NCI-H82 (cell line): ENCODE measurements at regions not wholly inside any gene's neighbourhood (a gene's known extent, or its start where the extent isn't known, plus 50 kb on each side); places are given as distances from the start of the nearest gene placed in this dataset.

Source experiments
- DNase-seq: peaks from one replicate; lab custom pipeline; 2025; lab: John Stamatoyannopoulos, UW

DNA sequence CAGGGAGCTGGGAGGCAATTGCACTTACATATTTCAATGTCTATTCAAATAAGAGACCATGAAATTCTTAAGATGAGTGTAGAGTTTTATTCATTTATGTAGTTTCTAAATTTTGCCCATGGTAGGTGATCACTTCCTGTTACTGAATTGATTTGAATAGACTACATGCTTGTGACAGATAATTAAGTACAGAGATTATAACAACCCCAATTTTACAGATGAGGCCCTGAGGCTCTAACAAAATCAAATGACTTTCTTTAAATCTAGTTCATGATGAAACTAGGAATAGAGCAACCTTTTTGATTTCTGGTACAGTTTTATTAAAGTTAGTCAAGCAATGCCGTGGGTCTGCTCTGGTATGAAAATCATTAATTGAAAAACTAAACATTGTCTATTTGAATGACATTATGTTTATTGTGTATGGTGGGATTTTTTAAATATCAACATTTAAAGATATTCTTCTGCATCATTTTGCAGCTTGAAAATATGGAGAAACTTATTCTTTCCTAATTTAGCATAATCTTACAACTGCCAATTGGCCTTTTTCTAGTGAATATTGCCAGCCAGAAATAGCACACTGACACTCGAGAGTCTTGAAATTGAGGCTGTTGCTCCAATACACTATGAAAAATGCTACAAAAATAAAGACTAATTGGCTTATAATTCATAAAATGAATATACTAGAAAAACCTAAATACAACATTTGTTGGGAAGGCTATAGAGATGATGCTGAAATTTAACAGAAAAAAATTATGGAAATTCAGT lies 308.9 kb downstream of the SLC6A15 start:
- no peak for DNase-seq

- DNase-seq = no peak
Measured at GRCh38 chr12:84601483-84601882, 311.1 kb downstream of the SLC6A15 start.

GRCh38 chr12:84599539-84599938 lies 313.1 kb downstream of the SLC6A15 start:
- no peak for DNase-seq

DNA sequence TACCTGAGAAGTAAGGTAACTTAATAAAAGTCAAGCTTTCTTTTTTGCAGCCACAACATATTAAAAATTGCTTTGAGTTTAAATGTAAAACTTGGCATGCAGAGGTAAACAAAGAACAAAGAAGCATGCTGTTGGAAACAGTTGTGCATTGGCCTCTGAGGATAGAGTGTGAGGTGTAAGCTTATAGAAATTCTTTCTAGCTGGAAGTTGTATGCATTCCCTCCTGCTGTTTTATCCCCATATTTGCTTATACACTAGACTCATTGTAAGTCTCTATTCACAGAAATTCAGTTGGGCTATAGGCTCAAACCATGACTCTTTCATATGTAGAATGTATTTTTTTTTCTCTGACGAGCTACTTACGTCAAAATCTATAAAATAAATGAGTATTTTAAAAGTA lies 316.3 kb downstream of the SLC6A15 start:
- DNase-seq = no peak

DNA sequence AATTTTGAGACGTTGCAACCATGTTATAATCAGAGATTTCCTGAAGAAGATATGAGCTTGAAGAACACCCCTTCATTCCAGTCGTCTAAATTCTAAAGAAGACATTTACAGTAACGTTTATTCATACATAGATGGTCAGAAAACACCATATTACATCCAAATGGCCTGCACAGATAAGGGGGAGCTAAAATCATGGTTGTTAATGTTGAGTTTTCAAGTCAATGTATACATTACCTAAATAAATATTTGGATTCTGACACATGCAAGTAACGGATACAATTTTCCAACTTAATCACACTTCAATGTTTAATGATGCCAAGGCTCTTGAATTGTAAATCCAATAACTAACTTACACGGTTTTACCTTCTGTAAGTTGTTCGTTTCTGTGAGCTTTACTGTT lies 318.4 kb downstream of the SLC6A15 start:
- DNase-seq = no peak

GRCh38 chr12:84585776-84586395 lies 326.7 kb downstream of the SLC6A15 start:
- peak; percentile 41 for DNase-seq

- no peak for DNase-seq
Measured at GRCh38 chr12:84572196-84572595, 340.4 kb downstream of the SLC6A15 start.

- DNase-seq = no peak
Measured at GRCh38 chr12:84562331-84562730, 350.3 kb downstream of the SLC6A15 start.

- DNase-seq = no peak
Measured at GRCh38 chr12:84561351-84561750, 351.2 kb downstream of the SLC6A15 start.

GRCh38 chr12:84554199-84554723 lies 358.3 kb downstream of the SLC6A15 start:
- no peak for DNase-seq

GRCh38 chr12:84553331-84554117 lies 359.1 kb downstream of the SLC6A15 start:
- no peak for DNase-seq

DNA sequence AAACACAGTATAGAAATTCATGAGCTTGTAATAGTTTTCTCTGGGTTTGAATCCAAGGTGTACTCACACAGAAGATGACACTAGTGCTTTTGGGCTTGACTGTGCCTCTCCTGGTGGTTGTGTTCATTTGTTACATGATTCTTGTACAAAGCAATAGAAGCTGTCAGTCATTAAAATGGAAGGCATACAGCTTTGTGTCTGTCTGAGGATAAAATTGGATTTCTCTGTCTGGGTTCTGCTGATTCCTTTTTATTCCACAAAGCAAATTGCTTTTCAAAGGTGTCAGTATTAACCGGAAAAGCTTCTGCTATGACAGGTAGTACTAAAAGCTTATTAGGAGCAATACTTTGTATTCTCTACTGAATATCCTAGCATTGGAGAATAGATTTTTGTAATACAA lies 361.2 kb downstream of the SLC6A15 start:
- DNase-seq = peak; percentile 24

DNA sequence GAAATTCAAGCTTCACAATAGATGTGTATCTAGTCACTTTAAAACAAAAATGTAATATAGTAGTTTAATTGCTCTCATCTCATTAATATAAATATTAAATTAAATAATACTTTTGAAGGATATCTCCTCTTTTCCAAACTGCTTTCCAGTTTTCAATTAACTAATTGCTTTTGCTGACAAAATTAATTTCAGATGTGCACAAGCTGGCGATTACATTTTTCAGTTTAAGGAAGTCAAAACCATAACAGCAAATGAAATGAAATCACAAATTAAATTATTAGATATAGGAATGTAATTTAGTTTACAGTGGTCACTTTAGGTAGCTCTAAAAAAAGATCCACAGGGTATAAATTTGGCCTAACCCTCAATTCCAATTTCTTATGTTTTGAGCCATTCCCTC lies 362.1 kb downstream of the SLC6A15 start:
- no peak for DNase-seq

DNA sequence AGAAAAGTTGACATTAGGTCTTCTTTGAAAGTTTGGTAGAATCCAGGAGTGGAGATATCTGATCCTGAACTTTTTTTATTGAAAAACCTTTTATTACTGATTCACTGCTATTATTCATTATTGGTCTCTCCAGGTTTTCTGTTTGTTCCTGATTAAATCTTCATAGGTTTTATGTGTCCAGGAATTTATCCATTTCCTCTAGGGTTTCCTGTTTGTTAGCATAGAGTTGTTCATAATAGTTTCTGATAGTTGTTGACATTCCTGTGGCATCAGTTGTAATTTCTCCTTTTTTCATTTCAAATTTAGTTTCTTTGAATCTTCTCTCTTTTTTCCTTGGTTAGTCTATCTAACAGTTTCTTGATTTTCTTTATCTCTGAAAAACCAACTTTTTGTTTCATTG lies 370.3 kb downstream of the SLC6A15 start:
- no peak for DNase-seq

- DNase-seq = no peak
Measured at GRCh38 chr12:84537666-84538065, 374.9 kb downstream of the SLC6A15 start.

DNA sequence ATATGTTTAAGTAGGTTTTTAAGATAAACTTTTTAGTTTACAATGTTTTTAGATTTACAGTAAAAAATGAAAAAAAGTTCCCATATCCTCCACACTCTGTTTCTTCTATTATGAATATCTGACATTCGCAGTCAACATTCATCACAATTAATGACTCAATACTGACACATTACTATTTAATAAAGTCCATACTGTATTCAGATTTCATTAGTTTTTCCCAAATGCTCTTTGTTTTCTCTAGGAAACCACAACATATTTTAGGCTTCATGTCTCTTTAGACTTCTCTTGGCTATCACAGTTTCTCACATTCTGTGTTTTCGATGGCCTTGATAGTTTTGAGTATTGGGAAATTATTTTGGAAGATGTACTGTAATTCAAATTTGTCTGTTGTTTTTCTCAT lies 399.8 kb downstream of the SLC6A15 start:
- no peak for DNase-seq

DNA sequence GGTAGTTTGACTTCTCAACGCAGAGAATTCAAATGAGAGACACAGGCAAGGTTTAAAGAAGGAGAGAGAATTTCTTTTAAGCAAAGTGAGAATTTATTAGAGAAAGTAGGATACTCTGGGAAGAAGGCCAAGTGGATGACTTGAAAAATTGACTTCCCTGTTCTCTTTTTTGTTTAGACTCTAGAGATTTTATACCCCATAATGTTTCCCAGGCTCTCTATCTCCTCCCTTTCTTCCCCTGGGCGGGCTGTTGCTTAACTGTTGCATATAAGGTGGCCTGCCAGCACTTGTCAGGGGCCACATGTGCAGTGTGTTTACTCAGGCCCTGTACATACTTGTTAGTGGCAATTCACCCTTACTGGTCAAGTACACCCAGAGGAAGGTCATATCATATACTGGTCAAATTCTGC lies 403.7 kb downstream of the SLC6A15 start:
- no peak for DNase-seq

DNA sequence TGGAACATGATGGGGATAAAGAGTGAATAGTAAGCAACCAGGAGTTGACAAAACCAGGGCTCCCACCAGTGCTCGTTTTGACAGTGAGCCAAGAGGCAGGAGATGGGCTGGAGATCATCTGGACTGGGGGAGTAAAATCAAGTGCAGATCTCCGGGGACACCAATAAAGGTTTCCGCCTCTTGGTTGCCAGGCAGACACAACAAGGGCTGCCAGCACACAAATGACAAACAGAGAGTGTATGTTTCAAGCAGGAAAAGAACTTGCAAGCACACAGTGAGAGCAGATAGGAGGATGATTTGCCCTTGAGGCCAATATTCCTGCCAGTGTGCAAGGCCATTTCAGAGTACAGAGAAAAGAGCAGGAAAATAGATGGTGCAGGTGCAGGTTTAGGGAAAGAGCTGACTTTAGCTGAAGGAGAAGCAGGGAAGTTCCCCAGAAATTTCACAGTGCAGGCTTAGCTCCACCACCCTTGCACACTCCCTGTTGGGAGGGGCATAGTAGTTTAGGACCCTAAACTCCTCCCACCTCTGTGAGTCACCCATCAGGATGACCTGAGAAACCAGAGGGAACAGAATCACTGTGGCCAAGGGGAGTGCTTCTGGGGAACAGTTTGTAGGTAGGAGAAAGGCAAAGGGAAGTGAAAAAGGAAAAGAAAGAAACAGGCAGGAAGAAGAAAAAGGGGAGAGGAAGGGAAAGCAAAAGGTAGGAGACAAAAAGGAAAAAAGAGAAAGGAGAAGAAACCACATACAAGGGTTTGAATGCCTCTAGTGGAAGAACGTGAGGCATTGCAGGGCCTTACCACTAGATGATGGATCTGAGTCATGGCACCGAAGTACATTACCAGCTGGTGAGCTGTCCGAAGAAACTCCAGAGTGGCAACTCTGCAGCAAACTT lies 404.4 kb downstream of the SLC6A15 start:
- peak; percentile 28 for DNase-seq

GRCh38 chr12:84506282-84506681 lies 406.3 kb downstream of the SLC6A15 start:
- DNase-seq = no peak

- peak; percentile 78 for DNase-seq
Measured at GRCh38 chr12:84502907-84503787, 409.5 kb downstream of the SLC6A15 start.
